ENCODE measurements at regions not wholly inside any gene's neighbourhood (a gene's known extent, or its start where the extent isn't known, plus 50 kb on each side); places are given as distances from the start of the nearest gene placed in this dataset.

- TF ChIP-seq POLR2AphosphoS5 (IDR thresholded peaks at IDR 0.05; ENCODE audit: low read depth, low read length) (no peak), POLR2A (IDR thresholded peaks at IDR 0.05; ENCODE audit: low read depth, low read length) (no peak), SPI1 (IDR thresholded peaks at IDR 0.05; ENCODE audit: low read depth, low read length) (no peak), TAF1 (IDR thresholded peaks at IDR 0.05; ENCODE audit: low read depth, low read length) (no peak), PAX5 (IDR thresholded peaks at IDR 0.05; ENCODE audit: insufficient read depth, low read length, severe bottlenecking) (no peak), POU2F2 (IDR thresholded peaks at IDR 0.05; ENCODE audit: low read depth, low read length) (no peak)
Measured at GRCh38 chr7:25720427-25720826, 431.6 kb upstream of the NFE2L3 start.
